GM19467 (cell line): ENCODE measurements at regions not wholly inside any gene's neighbourhood (a gene's known extent, or its start where the extent isn't known, plus 50 kb on each side); places are given as distances from the start of the nearest gene placed in this dataset.
A peak's percentile ranks its signal among the peaks of the same experiment; 100 is the strongest.

Source experiments
- ATAC-seq: cut with Tn5 transposase; IDR thresholded peaks from one replicate; pipeline ENCODE4 v1.9.1; 2021; ENCODE audit warnings: mild to moderate bottlenecking, moderate library complexity; ENCODE audit not compliant: unreplicated experiment

DNA sequence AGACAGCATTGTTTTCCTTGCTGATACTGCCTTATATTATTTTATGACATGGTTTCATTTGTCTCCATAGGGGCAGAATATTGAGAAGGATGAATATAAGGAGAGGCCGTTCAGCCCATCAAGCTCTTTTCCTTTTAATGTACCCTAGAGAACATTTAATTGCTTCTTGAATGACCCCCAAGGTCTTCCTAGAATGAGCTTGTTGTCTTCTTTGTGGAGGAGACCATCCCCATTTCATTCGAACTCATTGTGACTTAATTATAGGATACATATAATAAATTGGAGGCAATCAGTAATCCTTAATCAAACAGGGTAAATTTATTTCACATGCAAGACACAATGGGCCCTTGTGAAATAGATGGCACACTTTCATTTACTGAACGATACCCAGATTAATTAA, 231.3 kb downstream of the MDFIC start:
- ATAC-seq: no peak

DNA sequence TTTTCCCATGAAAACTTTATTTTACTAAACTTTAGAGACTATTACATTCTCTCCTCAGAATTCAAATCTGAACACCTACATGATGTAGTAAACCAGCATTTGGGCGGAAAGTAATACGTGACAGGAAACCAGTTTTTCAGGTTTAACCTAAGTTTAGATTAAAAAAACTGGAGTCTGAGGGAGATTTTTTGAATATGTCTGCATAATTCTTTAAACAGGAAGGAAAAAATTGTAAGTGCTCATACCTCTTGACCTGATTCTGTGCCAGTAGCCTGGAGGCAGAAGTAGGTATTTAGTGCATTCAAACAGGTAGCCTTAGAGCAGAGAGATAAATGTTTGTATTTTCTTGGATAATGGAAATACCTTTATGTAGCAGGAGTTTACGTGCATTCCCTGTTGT, 224.3 kb downstream of the MDFIC start:
- ATAC-seq: no peak

DNA sequence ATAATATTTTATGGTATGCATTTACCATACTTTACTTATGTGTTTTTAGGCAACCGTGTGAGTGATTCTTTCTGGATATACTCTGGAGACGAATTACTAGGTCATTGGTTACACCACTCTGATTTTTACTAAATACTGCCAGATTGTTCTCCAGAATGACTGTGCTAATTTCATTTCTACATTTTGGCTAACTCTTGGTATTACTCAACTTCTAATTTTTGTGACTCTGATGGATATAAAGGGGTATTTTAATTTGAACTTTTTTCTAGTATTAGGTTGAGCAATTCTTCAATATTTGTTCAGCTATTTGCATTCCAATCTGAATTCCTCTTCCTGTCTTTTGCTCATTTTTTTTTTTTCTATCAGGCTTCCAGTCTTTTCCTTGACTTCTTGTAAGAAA, 223.6 kb downstream of the MDFIC start:
- ATAC-seq: no peak

DNA sequence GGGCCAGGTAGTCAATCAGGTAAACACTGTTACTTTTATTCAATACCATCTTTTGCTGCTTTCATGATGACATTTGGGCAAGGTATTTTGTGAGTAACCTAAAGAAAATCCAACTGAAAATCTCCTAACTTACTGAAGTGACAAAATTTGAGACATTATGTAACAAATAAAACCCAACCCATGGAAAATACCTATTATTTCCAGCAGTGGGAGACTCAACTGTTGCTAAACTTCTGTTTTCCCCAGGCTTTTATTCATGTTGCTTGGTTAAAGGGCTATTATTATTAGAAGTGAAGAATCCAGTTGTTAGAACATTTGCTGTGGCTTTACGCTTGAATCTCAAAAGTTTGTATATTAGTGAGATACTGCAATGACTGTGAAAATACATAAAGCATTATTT, 215.9 kb downstream of the MDFIC start:
- no peak for ATAC-seq

DNA sequence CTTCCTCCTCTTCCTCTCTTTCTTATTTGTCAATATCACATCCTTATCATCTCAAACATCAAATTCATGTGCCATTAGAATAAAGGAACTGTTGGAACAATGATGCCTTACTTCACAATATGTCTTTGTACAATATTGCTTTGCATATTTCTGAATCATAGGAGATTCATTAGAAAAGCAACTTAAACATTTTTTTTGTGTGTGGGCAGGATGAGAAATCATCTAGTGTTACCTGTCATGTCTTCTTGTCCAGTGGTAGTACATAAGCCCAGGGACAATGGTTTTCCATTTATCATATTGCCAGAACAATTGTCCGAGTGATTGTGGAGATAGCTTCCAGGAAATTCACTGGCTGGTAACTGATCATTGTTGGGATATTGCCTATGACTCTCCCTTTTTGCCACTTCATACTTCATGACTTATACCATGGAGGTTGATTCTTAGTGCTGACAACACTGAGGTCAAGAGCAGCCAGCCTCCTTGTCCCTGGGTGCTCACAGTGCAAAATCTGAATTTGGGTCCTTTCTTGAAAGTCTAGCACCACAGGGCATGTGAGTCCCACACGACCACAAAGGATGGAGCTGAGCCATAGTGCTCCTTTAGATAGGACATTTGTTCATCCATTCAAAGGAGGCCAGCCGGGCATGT, 215.0 kb downstream of the MDFIC start:
- no peak for ATAC-seq

DNA sequence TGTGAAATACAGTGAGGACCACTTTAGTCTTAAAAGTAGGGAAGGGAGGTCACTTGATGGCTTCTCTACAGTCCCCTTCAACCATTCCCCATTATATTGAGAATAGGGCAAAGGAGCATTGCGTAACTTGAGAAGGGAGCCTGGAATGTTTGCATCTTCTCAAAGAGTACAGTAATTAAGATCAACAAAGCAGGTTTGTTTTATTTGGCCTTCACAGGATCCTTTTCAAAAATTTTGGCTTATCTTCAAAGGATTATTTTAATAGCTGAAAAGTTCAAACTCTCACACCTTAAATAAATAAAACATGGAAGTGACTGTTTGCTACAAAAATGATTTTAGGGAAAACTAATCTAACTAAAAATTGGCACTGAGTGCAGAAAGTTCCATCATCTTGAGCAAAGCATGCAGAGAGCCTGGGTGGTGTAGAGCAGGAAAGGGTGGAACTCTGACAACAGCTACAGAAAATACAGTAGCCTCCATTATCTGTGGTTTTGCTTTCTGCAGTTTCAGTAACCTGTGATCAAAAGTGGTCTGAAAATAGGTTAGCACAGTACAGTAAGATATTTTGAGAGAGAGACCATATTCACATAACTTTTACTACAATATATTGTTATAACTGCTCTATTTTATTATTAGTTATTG, 214.0 kb downstream of the MDFIC start:
- no peak for ATAC-seq

DNA sequence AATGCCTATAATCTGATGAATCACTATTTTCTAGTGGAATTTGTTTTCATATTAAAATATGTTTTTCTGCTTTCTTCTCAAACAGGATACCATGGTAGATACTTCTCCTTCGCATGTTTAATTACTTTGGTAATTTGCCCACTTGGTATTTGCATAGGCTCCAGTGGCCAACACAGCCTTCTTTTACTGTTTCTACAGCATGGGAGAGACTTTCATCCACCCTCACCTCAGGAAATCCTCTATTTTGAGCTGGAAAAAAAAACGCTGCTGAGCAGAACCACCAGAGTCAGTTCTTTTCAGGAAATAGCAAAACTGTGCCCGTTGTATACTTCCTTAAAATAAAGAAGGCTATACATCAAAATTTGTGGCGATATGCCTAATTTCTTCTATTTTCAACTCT, 213.3 kb downstream of the MDFIC start:
- ATAC-seq: no peak

DNA sequence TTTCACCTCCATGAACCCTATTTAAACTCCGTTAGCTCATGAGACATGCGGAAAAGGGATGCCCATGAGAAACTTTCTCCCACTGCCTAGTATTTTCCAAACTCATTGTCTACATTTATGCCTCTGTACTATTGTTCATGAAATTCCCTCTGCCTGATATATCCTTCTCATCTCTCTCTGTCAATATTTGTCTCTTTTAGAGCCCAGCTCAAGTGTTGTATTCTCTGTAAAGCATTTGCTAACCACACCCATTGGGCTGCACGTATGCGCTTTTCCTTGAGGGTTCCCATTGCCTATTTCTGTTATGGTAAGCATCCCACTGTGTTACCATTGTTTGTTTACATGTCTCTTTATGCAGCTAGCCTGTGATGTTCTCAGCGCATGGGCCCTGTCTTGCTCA, 211.4 kb downstream of the MDFIC start:
- no peak for ATAC-seq

DNA sequence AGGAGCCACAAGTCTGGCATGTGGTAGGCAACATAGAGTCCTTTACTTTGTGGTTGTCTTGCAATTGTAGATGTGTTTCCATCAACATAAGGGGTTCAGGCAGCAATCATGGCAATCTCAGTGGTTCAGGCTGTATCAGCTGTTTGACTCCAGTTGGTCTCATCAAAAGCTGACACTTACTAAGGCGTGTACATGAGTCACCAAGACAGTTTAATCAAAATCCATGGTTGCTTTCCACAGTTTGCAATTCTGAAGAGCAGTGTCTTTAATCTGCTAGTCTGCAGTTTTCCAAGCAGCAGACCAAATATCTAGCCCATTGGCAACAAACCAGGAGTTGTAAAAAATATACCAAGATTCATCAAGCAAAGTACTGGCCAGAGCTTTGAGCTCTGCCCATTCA, 210.2 kb downstream of the MDFIC start:
- ATAC-seq: no peak

DNA sequence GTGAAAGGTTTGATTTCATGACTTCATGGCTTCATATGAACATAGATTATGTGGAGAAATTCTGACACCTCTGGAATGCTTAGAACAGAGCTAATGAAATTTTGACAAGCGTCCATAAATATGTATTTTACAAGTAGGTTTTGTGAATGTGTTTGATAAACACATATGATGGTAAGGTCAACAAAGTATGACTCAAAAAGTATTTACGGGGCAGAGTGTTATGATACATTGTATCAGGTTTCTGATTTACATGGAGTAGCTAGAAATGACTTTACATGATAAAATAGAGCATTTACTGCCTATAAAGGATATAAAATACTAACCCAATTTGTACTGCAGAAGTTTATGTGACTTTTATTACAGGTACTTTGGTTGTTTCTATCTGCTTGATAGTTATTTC, 206.3 kb downstream of the MDFIC start:
- ATAC-seq: no peak

DNA sequence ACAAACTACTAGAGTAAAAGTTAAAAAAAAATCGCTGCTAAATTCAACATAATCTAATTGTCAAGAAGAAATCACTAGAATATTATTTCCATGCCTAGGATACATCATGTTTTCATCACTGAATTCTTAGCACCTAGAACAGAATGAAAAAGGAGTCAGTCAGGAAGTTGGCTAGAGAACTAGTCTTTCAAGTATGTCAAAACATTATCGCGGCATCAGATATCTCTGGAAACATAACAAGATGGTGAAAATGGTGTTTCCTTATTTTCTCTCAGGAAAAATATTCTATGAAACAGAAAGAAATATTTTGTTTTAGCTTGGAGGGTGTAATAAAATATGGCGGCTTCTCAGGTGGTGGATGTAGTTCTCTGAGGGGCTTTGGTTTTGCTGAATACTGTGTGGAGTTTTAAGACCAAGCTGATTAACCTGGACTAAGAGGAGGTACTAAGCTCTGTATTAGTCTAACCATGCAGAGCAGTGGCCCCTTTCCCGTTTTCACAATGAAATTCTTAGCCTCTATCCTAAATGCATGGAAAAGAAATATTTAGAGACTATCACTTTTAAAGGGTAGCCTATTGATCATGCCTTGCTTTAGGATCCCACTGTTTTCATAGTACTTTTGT, 205.6 kb downstream of the MDFIC start:
- no peak for ATAC-seq

DNA sequence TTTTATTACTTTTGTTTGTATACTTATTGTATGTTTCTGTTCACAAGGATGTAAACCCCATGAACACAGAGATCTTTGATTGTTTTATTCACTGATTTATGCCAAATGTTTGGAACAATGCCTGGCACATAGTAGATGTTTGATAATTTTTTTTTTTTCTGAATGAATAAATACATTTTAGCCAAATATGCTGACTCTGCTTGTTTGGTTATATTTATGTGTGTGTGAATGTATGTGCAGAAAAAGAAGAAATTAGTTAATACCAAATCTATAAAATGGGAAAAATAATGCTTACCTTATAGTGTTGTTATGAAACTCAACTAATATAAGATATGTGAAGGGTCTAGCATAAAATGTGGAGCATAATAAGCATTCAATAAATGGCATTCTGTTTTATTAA, 203.9 kb downstream of the MDFIC start:
- ATAC-seq: no peak

DNA sequence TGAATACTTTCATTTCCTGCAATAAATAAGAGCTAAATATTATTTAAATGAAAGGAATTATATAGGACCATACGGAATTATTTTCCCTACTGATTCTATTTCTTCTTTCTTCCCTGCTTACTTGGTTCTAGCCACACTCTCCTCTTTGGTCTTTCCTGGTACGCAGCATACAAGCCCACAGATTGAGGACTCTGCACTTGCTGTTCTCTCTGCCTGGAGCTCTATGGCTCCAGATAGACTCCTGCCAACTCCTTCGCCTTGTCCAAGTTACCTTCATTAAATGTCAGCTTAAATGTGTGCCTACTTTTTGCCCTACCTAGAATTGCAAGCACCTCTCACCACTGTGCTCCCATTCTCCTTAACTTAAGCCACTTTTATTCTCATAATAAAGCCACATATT, 203.4 kb downstream of the MDFIC start:
- no peak for ATAC-seq

DNA sequence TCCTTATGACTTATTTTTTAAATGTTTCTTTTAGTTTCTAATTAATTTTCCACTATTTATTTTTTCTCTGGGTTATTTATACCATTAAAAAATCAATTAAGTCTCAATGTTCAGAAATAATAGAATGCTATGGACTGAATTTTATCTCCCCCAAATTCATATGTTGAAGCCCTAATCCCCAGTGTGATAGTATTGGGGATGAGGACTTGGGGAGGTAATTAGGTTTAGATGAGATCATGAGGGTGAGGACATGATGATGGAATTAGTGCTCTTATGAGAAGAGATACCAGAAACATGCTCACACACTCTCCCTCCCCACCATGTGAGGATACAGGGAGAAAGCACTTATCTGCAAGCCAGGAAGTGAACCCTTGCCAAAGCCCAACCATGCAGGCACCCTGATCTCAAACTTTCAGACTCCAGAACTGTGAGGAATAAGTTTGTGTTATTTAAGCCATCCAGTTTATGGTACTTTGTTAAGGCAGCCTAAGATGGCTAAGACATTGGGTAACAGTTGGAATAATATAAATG, 202.6 kb downstream of the MDFIC start:
- no peak for ATAC-seq

DNA sequence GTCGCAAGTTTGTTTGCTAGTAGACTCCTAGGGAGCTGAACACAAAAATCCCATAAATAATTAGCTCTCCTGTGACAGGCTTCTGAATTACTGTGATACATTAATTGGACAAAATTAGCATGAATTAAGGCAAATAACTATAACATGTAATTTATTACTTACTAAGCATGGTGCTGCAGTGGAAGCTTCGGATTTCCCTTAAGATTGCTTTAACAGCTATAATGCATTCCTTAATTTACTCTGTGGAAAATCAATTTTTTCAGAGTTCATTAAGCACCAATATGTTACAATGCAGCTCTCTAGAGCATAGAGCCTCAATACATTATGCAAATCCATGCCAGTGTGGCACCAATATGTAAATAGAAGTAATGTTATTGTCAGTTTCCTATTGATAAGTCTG, 201.5 kb downstream of the MDFIC start:
- no peak for ATAC-seq

DNA sequence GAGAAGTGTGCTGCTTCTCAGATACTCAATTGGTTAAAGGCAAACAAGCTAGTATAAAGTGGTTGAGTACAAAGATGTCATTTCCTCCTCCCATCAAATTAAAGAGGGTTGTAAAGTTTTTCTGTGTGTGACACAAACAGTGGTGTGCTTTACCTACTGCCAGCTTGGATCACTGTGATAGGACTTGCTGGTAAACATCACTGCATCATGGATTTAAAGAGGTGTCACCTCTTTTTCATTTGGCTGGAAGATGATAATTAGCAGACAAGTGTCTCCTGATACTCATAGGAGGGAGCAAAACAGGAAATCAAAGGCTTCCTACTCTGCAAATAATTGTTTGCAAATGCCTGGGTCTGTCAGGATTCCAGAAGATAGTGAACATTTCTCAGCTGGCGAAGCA, 200.5 kb downstream of the MDFIC start:
- no peak for ATAC-seq

DNA sequence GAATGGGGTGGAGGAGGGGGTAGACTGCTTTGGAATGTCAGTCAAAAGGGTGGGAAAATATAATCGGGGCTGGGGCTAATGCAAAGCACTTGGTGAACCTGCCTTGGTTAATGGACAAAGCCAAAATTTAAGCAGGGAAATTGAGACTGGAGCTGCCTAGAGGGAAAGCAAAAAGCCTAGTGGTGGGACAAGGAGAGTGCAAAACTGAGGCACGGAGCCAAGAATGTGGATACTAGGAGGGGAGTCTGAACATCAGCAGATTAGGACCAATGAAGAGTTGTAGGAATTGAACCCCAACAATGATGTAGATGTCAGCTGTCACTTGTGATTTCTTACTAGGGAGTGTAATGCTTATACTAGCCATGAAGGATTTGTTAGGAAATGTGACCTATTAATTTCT, 195.9 kb downstream of the MDFIC start:
- no peak for ATAC-seq

DNA sequence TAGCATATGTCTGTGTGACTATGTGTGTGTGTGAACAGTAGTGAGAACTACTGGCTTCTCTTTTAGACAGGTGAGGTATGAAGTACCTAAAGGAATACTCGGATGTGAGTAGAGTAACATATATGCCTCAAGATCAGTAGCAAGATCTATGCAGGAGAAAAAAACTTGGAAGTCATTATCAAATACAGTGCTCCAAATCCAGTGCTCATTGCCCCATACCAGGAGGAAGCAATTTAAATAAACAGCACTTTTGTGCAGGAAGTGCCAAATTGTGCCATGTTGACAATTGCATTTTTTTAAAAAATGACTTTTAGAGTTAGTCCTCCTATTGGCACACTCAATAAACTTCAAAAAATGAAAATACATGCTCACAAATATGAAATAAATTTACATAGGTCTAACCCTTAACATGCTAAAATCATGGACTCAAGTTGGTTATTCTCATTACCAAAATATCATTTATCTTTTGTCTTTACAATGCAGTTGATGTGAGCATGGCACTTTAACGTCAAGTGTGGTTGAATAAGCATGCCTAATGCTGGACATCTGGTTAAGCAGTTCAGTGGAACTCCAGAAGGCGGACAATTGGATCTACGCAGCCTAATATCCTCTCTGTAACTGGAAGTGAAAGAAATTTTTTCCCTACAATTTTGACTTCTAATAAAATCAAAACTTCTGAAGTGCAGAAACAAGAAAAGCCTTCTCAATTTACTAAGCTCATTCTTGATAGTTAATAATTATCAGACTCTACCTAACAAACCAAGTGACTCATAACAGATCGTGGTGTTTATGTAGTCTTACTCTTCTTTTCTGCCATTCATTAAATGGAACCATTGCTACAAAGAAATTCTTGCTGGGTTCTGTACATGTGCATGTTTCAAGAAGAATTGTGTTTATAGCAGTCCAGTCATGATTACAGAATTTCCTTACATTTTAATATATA, 195.2 kb downstream of the MDFIC start:
- ATAC-seq: peak; percentile 61

DNA sequence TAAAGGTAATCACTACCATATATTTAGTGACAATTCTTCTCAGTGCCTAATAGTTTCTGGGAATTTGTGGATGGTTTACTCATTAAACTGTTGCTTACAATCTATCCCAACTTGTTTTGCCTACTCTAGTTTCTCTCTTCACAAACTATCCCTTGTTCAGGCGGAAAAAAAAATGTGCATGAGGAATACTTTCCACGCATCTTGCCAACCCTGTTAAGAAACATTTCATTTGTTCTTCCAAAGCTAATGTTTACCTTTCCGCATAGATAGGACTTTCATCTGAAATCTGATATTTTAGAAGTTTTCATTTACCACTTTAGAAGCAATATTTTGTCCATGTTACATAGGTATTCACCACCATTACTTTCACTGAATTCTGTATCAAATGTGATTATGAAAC, 191.9 kb downstream of the MDFIC start:
- ATAC-seq: no peak

DNA sequence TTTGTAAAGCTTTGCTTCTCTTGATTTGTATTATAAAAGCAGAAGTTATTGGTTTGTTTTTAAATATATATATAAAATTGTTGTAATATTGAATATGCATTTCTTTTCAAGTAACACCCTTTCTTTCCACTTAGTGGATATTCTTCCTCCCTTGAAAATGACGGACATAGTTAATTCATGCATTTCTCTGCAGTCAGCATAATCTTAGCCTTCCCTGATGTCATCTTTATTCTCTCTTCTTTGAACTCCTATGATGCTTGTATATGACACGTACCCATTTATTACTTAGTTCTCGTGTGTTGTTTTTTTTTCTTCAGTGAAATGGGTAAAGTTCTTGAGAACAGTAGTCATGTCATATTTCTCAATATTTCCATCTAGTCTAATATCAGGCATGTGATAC, 191.2 kb downstream of the MDFIC start:
- ATAC-seq: no peak

DNA sequence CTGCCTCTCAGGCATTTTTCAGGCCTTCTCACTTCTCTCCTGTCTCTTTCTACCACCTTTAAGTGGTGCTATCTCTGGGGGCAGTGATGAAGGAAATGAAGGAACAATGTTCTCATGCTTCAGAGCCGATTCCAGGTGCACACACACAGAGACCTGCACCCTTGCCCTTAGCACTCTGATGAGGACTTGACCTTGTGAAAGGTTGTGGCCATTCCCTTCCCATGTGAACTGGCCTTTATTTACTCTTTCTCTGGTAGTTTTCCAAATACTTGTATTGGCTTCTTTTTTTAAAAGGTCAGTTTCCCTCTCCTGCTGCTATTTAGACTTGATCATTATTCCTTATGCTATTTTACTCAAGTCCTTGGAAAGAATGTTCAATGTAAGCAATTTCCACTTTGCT, 188.6 kb downstream of the MDFIC start:
- ATAC-seq: no peak
